K562 (cell line): ENCODE measurements at regions not wholly inside any gene's neighbourhood (a gene's known extent, or its start where the extent isn't known, plus 50 kb on each side); places are given as distances from the start of the nearest gene placed in this dataset.

Source experiments
- ATAC-seq: fragments of 200-7000 bp; cut with Tn5 transposase; 3 replicates; pipeline ENCODE4 v1.9.1; 2020; ENCODE audit warnings: moderate library complexity
- BruUV-seq: library from RNA; stranded (reverse); fragments of 400-500 nt; replicated peaks from 2 replicates; lab custom pipeline; 2021; lab: Mats Ljungman, UMichigan
- CTCF ChIA-PET: fragments of 300-600 bp; formaldehyde crosslinking; extraction: SDS; loops from one replicate; lab custom pipeline; 2021; ENCODE audit warnings: low intra/inter-chr PET ratio; lab: Yijun Ruan, JAX
- POLR2A ChIA-PET: fragments of 300-600, 350-650 bp; sonication (Branson Sonifier 250); formaldehyde crosslinking; extraction: SDS; loops from one replicate; lab custom pipeline; 2021; ENCODE audit warnings: antibody characterized with exemption, inconsistent platforms; lab: Yijun Ruan, JAX
- DNase-seq, 4 experiments: peaks; one replicate each; pipeline versions ENCODE4 v3.0.0 to v3.0.0-alpha.2; 2011 to 2018; ENCODE audit warnings: low spot score in 3 of 4, mixed read lengths in 3 of 4; ENCODE audit errors: extremely low read depth in 1 of 4
- FAIRE-seq: peaks from 2 replicates; lab custom pipeline; 2011; peaks lifted over from hg19 to GRCh38; lab: Jason Lieb, UNC
- H2AFZ ChIP-seq: 2 replicates; pipeline ENCODE4 v1.6.0; 2011; ENCODE audit warnings: low read depth, low read length, control low read depth, inconsistent platforms
- H3K27ac ChIP-seq: fragments of 200-600 bp; 3 replicates; pipeline ENCODE4 v1.8.0; 2011; ENCODE audit warnings: low read depth, mild to moderate bottlenecking, control low read depth, inconsistent platforms, low read length, moderate library complexity, mixed read lengths; ENCODE audit errors: extremely low read depth
- H3K27me3 ChIP-seq, 2 experiments: fragments of 300-600 bp in 1 of 2; 2 replicates in 1 of 2; 3 replicates in 1 of 2; pipeline versions ENCODE4 v1.6.0 to v1.8.0; 2011; ENCODE audit warnings: inconsistent platforms in 2 of 2, low read length in 2 of 2, mild to moderate bottlenecking in 1 of 2, mixed read lengths in 1 of 2, moderate library complexity in 1 of 2; ENCODE audit not compliant: control insufficient read depth in 2 of 2, insufficient read depth in 2 of 2
- H3K36me3 ChIP-seq: fragments of 300-600 bp; 3 replicates; pipeline ENCODE4 v1.8.0; 2011; ENCODE audit warnings: mild to moderate bottlenecking, low read length, inconsistent platforms; ENCODE audit not compliant: control insufficient read depth, insufficient read depth
- H3K4me1 ChIP-seq, 2 experiments: fragments of 200-600 bp in 1 of 2; replicated peaks in 1 of 2; 2 replicates in 1 of 2; 3 replicates in 1 of 2; pipeline versions ENCODE4 v1.5.1 to v1.8.0; 2011; ENCODE audit warnings: inconsistent platforms in 2 of 2, low read length in 2 of 2, mild to moderate bottlenecking in 1 of 2, mixed read lengths in 1 of 2, moderate library complexity in 1 of 2; ENCODE audit not compliant: control insufficient read depth in 2 of 2, insufficient read depth in 2 of 2
- H3K4me2 ChIP-seq: 2 replicates; pipeline ENCODE4 v1.6.1; 2011; ENCODE audit warnings: low read length, control low read depth, inconsistent platforms, mixed read lengths; ENCODE audit not compliant: insufficient read depth
- H3K4me3 ChIP-seq: fragments of 200-600 bp; sonication (generic), shearing (Covaris generic); 2 replicates; pipeline ENCODE4 v1.5.1; 2016; ENCODE audit warnings: control low read depth, inconsistent platforms
- H3K79me2 ChIP-seq: fragments of 200-600 bp; 3 replicates; pipeline ENCODE4 v1.8.0; 2011; ENCODE audit warnings: low read length, inconsistent platforms; ENCODE audit not compliant: control insufficient read depth, insufficient read depth
- H3K9ac ChIP-seq, 2 experiments: 2 replicates each; pipeline versions ENCODE4 v1.6.0 to v1.6.1; 2011; ENCODE audit warnings: low read depth in 2 of 2, low read length in 2 of 2, control low read depth in 1 of 2, inconsistent platforms in 1 of 2, mild to moderate bottlenecking in 1 of 2, mixed read lengths in 1 of 2; ENCODE audit not compliant: insufficient read depth in 1 of 2
- H3K9me1 ChIP-seq: one replicate; pipeline ENCODE4 v1.6.0; 2011; ENCODE audit warnings: inconsistent platforms, mild to moderate bottlenecking, low read length, moderate library complexity; ENCODE audit not compliant: control insufficient read depth, insufficient read depth
- H3K9me3 ChIP-seq: replicated peaks from 2 replicates; pipeline ENCODE4 v1.5.1; 2011; ENCODE audit warnings: low read depth, low read length, inconsistent platforms; ENCODE audit not compliant: control insufficient read depth, insufficient read depth
- H4K20me1 ChIP-seq: replicated peaks from 2 replicates; pipeline ENCODE4 v1.6.1; 2011; ENCODE audit warnings: low read length, inconsistent platforms, mixed read lengths; ENCODE audit not compliant: control insufficient read depth, insufficient read depth
- E2F4 ChIP-seq: sonication (generic); formaldehyde crosslinking; IDR thresholded peaks from 2 replicates; pipeline ENCODE4 v1.8.0; 2022; ENCODE audit warnings: mild to moderate bottlenecking, low read depth, missing genetic modification reagents
- FOXJ3 ChIP-seq: sonication (generic); formaldehyde crosslinking; IDR thresholded peaks from 2 replicates; pipeline ENCODE4 v1.4.0; 2020; ENCODE audit warnings: mild to moderate bottlenecking, missing genetic modification reagents
- GATAD2B ChIP-seq: fragments of 450-650 bp; IDR thresholded peaks from 2 replicates; pipeline ENCODE4 v1.6.1; 2017; ENCODE audit warnings: mild to moderate bottlenecking, borderline replicate concordance
- HMGXB4 ChIP-seq: sonication (generic); formaldehyde crosslinking; IDR thresholded peaks from 2 replicates; pipeline ENCODE4 v1.8.1; 2023; ENCODE audit warnings: mild to moderate bottlenecking, missing genetic modification reagents
- MAFF ChIP-seq: IDR thresholded peaks from 2 replicates; pipeline ENCODE4 v1.6.1; 2012; ENCODE audit warnings: low read length, improper control_type of control experiment
- NR2C2 ChIP-seq, 2 experiments: fragments of 200-800 bp in 1 of 2; sonication (Bioruptor generic) in 1 of 2; sonication (generic) in 1 of 2; formaldehyde crosslinking in 1 of 2; IDR thresholded peaks; 2 replicates each; pipeline versions ENCODE4 v1.6.1 to v1.8.0; 2016 to 2022; ENCODE audit warnings: mild to moderate bottlenecking in 1 of 2, missing compliant biosample characterization in 1 of 2, missing genetic modification characterization in 1 of 2, missing genetic modification reagents in 1 of 2
- RAD21 ChIP-seq, 2 experiments: fragments of 250-450 bp in 1 of 2; fragments of 450-650 bp in 1 of 2; sonication (Bioruptor Pico) in 1 of 2; formaldehyde crosslinking in 1 of 2; IDR thresholded peaks in 1 of 2; conservative IDR thresholded peaks in 1 of 2; 2 replicates each; pipeline versions ENCODE4 v1.4.0 to v1.8.0; 2020 to 2022; ENCODE audit warnings: mild to moderate bottlenecking in 2 of 2, moderate library complexity in 1 of 2
- SMARCB1 ChIP-seq: IDR thresholded peaks from 2 replicates; pipeline ENCODE4 v1.6.1; 2011; ENCODE audit warnings: improper control_type of control experiment, low read depth; ENCODE audit not compliant: insufficient read length
- SMARCE1 ChIP-seq: fragments of 450-650 bp; IDR thresholded peaks from 2 replicates; pipeline ENCODE4 v1.7.1; 2016; ENCODE audit warnings: mild to moderate bottlenecking
- ZNF668 ChIP-seq: fragments of 250-450 bp; sonication (Bioruptor Pico); IDR thresholded peaks from 2 replicates; pipeline ENCODE4 v1.8.0; 2022; ENCODE audit warnings: mild to moderate bottlenecking, inconsistent platforms
- WGBS: fragments of 100-300 bp; shearing (Covaris generic); methylation state at CpG from one replicate; pipeline ENCODE4 v1.1.6; 2016; ENCODE audit warnings: low coverage, mixed read lengths; ENCODE audit not compliant: insufficient coverage; ENCODE audit errors: missing lambda C conversion rate; 5-methylcytosine and 5-hydroxymethylcytosine counted together
- in situ Hi-C: fragments of 300-500 bp; cut with MboI; formaldehyde crosslinking; loops from 4 replicates; pipeline ENCODE4 v1.15.0; 2018; ENCODE audit warnings: inconsistent platforms, mixed read lengths
- intact Hi-C: fragments of 100-400 bp; cut with micrococcal nuclease; formaldehyde crosslinking; loops from 2 replicates; pipeline ENCODE4 v1.14.2; 2022

DNA sequence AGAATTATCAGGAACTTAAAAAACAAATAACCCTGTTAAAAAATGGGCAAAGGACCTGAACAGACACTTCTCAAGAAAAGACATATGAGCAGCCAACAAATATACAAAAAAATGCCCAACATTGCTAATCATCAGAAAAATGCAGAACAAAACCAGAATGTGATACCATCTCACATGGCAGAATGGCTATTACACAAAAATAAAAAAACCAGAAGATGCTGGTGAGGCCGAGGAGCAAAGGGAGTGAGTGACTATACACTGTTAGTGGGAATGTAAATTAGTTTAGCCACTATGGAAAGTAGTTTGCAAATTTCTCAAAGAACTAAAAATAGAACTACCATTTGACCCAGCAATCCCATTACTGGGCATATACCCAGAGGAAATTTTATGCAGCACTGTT lies 95.8 kb upstream of the DSEL start:
- Histone ChIP-seq H2AFZ (no peak overlapping the region), H3K9ac (no peak overlapping the region), H3K36me3 (no peaks in the 10 kb centered on the region), H3K27me3 (no peaks in the 10 kb centered on the region), H3K9me3 (no peaks in the 10 kb centered on the region), H3K27ac (no peak overlapping the region), H3K4me3 (no peak overlapping the region), H3K4me2 (no peak overlapping the region), H3K9me1 (no peaks in the 10 kb centered on the region), H4K20me1 (no peaks in the 10 kb centered on the region), H3K79me2 (no peaks in the 10 kb centered on the region), H3K4me1 (no peaks in the 10 kb centered on the region)
- ATAC-seq (no peak), DNase-seq (no peak), FAIRE-seq (no peak)
- ChIA-PET POLR2A (no interaction called here), CTCF (no interaction called here)
- intact Hi-C loops (no loop called here), in situ Hi-C loops (no loop called here)
- no TSS peak for BruUV-seq
- no peak for TF ChIP-seq GATAD2B
- no peak for TF ChIP-seq SMARCB1
- TF ChIP-seq RAD21 (CRISPR knock-in tag; conservative IDR thresholded peaks at IDR 0.05 in 1 of 2, IDR thresholded peaks at IDR 0.05 in 1 of 2) = no peak
- 0% methylated on average over 1 of the region's 1 CpG for WGBS

DNA sequence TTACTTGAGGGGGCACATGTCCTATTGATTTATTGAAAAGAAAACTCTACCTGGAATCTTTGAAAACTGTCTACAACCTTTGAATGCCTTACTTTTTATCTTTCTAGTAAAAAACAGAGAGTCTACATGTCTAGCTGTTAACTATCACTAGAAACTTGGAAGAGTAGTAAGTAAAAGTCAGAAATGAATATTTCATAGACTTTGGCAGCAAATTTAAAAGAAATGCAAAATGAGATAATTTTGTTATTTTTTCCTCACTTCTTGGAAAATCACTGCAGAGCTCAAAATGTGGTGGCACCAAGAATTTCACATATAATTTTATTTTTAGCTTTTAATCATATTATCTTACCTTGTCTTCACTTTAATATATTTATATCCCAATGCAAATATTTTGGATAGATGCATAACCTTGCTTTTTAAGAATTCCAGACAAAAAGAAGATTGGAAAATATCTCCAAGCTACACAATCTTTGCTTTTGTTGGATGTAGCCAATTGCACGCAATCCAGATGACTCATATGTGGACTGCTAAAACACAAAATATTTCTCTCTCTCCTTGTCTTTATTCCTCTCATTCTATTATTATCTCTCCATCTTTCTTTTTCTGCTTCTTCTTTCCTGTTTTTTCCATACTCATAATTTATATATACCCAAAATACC lies 92.2 kb upstream of the DSEL start:
- Histone ChIP-seq H3K36me3 (no peaks in the 10 kb centered on the region), H3K9ac (no peak overlapping the region), H3K9me1 (no peaks in the 10 kb centered on the region), H3K9me3 (no peaks in the 10 kb centered on the region), H3K27ac (no peak overlapping the region), H4K20me1 (no peaks in the 10 kb centered on the region), H3K79me2 (no peaks in the 10 kb centered on the region), H3K4me2 (no peak overlapping the region), H3K27me3 (no peaks in the 10 kb centered on the region), H2AFZ (no peak overlapping the region), H3K4me3 (no peak overlapping the region), H3K4me1 (no peaks in the 10 kb centered on the region)
- no peak for DNase-seq
- TF ChIP-seq E2F4 (CRISPR knock-in tag) = no peak
- TF ChIP-seq FOXJ3 = no peak
- TF ChIP-seq SMARCE1 = no peak
- no peak for TF ChIP-seq HMGXB4 (CRISPR knock-in tag)
- no peak for TF ChIP-seq NR2C2 (CRISPR knock-in tag; IDR thresholded peaks at IDR 0.05)
- no peak for TF ChIP-seq NR2C2 (tag; IDR thresholded peaks at IDR 0.05)
- no peak for TF ChIP-seq ZNF668
- no peak for TF ChIP-seq MAFF
- intact Hi-C loops (no loop called here), in situ Hi-C loops (no loop called here)
- 7% methylated on average over 1 of the region's 1 CpG for WGBS
- BruUV-seq = no TSS peak
- FAIRE-seq = no peak
- no peak for ATAC-seq
- POLR2A ChIA-PET = no interaction called here
- CTCF ChIA-PET = no interaction called here
